Smooth muscle cell (in vitro differentiated cells): ENCODE measurements at regions not wholly inside any gene's neighbourhood (a gene's known extent, or its start where the extent isn't known, plus 50 kb on each side); places are given as distances from the start of the nearest gene placed in this dataset.

Source experiments
- DNase-seq: peaks from one replicate; lab custom pipeline; 2025; ENCODE audit not compliant: unreplicated experiment; lab: John Stamatoyannopoulos, UW
- H2AFZ ChIP-seq: fragments of 200-600 bp; sonication (generic); 2 replicates; pipeline ENCODE4 v1.6.0; 2016; ENCODE audit warnings: antibody characterized with exemption, low read depth, mild to moderate bottlenecking
- H3F3A ChIP-seq: fragments of 200-600 bp; sonication (generic); 2 replicates; pipeline ENCODE4 v1.6.0; 2017; ENCODE audit warnings: antibody characterized with exemption, low read depth
- H3K27ac ChIP-seq: fragments of 200-600 bp; sonication (generic); 2 replicates; pipeline ENCODE4 v1.5.1; 2016; ENCODE audit warnings: low read depth, mild to moderate bottlenecking
- H3K27me3 ChIP-seq: fragments of 200-600 bp; sonication (generic); 2 replicates; pipeline ENCODE4 v1.6.1; 2016; ENCODE audit warnings: low read depth, mild to moderate bottlenecking
- H3K36me3 ChIP-seq: fragments of 200-600 bp; sonication (generic); 2 replicates; pipeline ENCODE4 v1.5.1; 2016; ENCODE audit warnings: low read depth
- H3K4me1 ChIP-seq: fragments of 200-600 bp; sonication (generic); 2 replicates; pipeline ENCODE4 v1.5.1; 2016; ENCODE audit warnings: low read depth
- H3K4me2 ChIP-seq: fragments of 200-600 bp; sonication (generic); 2 replicates; pipeline ENCODE4 v1.6.0; 2016; ENCODE audit warnings: mild to moderate bottlenecking
- H3K4me3 ChIP-seq: fragments of 200-600 bp; sonication (generic); 2 replicates; pipeline ENCODE4 v1.5.1; 2016; ENCODE audit warnings: mild to moderate bottlenecking
- H3K79me2 ChIP-seq: fragments of 200-600 bp; sonication (generic); 2 replicates; pipeline ENCODE4 v1.6.0; 2016; ENCODE audit warnings: low read depth, mild to moderate bottlenecking
- H3K9ac ChIP-seq: fragments of 200-600 bp; sonication (generic); 2 replicates; pipeline ENCODE4 v1.6.0; 2016; ENCODE audit warnings: low read depth
- H3K9me3 ChIP-seq: fragments of 200-600 bp; sonication (generic); replicated peaks from 2 replicates; pipeline ENCODE4 v1.5.1; 2016; ENCODE audit warnings: low read depth
- H4K20me1 ChIP-seq: fragments of 200-600 bp; sonication (generic); 2 replicates; pipeline ENCODE4 v1.6.0; 2016; ENCODE audit warnings: low read depth
- WGBS: methylation state at CpG from one replicate; pipeline ENCODE4 v1.1.7; 2016; ENCODE audit warnings: low lambda C conversion rate; 5-methylcytosine and 5-hydroxymethylcytosine counted together
- TF ChIP-seq, protein P1 (sequence below): fragments of 200-600 bp; sonication (generic); IDR thresholded peaks from 2 replicates; pipeline ENCODE4 v1.5.1; 2017; ENCODE audit warnings: borderline replicate concordance, mild to moderate bottlenecking, antibody characterized with exemption; ENCODE audit not compliant: insufficient read depth, poor library complexity, severe bottlenecking

DNA sequence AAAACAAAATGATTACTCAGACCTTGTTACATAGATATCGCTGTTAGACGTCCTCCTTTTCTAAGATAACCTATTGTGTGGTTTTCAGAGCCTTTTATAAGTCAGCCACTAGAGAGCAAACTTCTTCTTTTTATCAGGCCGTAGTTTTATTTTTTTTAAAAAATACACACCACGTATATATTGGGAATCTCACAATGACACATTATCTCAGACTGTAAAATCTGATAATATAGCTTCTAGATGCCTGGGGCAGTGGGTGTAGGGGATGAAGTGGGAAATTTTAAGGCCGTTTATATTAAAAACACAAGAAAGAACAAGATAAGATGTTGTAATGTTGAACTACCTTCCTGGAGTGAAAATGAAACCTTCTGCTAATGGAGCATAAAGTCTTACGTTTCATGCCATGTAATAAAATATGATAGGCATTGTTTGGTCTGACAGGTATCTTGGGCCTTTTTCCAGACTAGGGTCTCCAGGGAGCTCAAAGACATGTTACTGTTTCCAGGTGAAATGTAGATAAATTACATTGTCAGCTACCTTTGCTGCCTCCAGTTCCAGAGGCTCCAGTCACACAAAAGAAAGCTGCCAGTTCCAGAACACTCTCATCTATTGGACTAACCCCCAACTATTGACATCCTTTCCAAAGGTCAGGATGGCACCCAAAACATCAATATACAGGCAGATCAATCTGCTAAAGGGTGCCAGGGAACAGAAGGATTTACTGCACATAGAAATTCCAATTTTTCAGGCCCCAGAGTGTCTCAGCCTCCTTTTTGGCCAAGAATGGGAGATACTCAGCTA lies 130.2 kb upstream of the AKIRIN2 start:
- H3F3A ChIP-seq: no peaks in the 10 kb centered on the region
- H3K9me3 ChIP-seq: no peaks in the 10 kb centered on the region
- peak overlapping the region; percentile 49 for H3K4me3 ChIP-seq
- TF ChIP-seq, protein P1, sequence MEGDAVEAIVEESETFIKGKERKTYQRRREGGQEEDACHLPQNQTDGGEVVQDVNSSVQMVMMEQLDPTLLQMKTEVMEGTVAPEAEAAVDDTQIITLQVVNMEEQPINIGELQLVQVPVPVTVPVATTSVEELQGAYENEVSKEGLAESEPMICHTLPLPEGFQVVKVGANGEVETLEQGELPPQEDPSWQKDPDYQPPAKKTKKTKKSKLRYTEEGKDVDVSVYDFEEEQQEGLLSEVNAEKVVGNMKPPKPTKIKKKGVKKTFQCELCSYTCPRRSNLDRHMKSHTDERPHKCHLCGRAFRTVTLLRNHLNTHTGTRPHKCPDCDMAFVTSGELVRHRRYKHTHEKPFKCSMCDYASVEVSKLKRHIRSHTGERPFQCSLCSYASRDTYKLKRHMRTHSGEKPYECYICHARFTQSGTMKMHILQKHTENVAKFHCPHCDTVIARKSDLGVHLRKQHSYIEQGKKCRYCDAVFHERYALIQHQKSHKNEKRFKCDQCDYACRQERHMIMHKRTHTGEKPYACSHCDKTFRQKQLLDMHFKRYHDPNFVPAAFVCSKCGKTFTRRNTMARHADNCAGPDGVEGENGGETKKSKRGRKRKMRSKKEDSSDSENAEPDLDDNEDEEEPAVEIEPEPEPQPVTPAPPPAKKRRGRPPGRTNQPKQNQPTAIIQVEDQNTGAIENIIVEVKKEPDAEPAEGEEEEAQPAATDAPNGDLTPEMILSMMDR: peak; percentile 26
- H3K4me2 ChIP-seq: peak overlapping the region; percentile 87
- H4K20me1 ChIP-seq: no peaks in the 10 kb centered on the region
- DNase-seq: no peak
- no peaks in the 10 kb centered on the region for H3K27me3 ChIP-seq
- peak overlapping the region; percentile 94 for H2AFZ ChIP-seq
- peak overlapping the region; percentile 62 for H3K9ac ChIP-seq
- 42% methylated on average over 6 of the region's 6 CpGs for WGBS
- no peak overlapping the region for H3K27ac ChIP-seq
- no peaks in the 10 kb centered on the region for H3K4me1 ChIP-seq
- no peaks in the 10 kb centered on the region for H3K79me2 ChIP-seq
- H3K36me3 ChIP-seq: no peaks in the 10 kb centered on the region

DNA sequence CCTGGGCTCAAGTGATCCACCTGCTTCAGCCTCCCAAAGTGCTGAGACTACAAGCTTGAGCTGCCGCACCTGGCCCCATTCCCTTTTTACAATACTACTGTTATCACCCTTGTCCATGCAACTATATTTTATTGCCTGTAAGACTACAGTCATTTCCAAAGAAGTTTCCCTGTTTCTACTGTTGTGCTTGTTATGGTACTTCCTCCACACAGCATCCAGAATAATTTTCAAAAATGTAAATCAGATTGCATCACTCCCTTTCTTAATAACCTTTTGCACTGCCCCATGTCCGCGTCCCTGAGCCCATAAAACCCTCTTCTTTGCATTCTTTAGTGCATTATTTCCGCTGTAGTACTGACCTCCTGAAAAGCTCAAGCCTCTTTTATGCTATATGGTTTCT lies 128.9 kb upstream of the AKIRIN2 start:
- no peak overlapping the region for H2AFZ ChIP-seq
- no peaks in the 10 kb centered on the region for H3K4me1 ChIP-seq
- DNase-seq: no peak
- H3F3A ChIP-seq: no peaks in the 10 kb centered on the region
- H3K27me3 ChIP-seq: no peaks in the 10 kb centered on the region
- 83% methylated on average over 4 of the region's 4 CpGs for WGBS
- H3K9ac ChIP-seq: no peak overlapping the region
- TF ChIP-seq, protein P1: no peak
- no peaks in the 10 kb centered on the region for H4K20me1 ChIP-seq
- H3K9me3 ChIP-seq: no peaks in the 10 kb centered on the region
- no peak overlapping the region for H3K27ac ChIP-seq
- H3K79me2 ChIP-seq: no peaks in the 10 kb centered on the region
- H3K4me2 ChIP-seq: no peak overlapping the region
- no peaks in the 10 kb centered on the region for H3K36me3 ChIP-seq
- no peak overlapping the region for H3K4me3 ChIP-seq

- no peaks in the 10 kb centered on the region for H3K4me1 ChIP-seq
- no peak for DNase-seq
- no peak overlapping the region for H3K4me2 ChIP-seq
- H3K36me3 ChIP-seq: no peaks in the 10 kb centered on the region
- H3K27me3 ChIP-seq: no peaks in the 10 kb centered on the region
- no peaks in the 10 kb centered on the region for H3F3A ChIP-seq
- no peak overlapping the region for H2AFZ ChIP-seq
- TF ChIP-seq, protein P1: no peak
- H3K9me3 ChIP-seq: no peaks in the 10 kb centered on the region
- no peak overlapping the region for H3K27ac ChIP-seq
- H3K9ac ChIP-seq: no peak overlapping the region
- no peak overlapping the region for H3K4me3 ChIP-seq
- no peaks in the 10 kb centered on the region for H3K79me2 ChIP-seq
- no peaks in the 10 kb centered on the region for H4K20me1 ChIP-seq
These were observed 127.6 kb upstream of the AKIRIN2 start for GRCh38 chr6:87829622-87830121.

DNA sequence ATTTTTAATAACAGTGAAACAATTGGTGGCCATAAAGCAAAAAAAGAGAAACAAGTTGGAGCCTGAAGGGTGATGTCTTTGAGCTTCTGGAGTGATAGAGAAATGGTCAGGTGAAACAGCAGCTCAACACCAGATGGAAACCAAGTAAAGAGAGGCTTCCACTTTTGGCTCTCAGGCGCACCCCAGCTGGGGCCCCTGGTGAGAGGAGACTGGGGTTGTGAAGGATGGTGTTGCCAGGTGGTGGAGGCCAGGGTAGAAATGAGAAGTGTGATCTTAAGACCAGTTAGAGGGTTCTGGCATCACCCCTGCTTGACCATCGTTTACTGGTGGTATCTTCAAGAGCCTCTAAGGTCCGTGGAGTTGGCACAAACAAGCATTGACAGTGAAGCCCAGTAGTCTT lies 126.0 kb upstream of the AKIRIN2 start:
- Histone ChIP-seq H4K20me1 (no peaks in the 10 kb centered on the region), H3K27ac (no peak overlapping the region), H2AFZ (no peak overlapping the region), H3K79me2 (no peaks in the 10 kb centered on the region), H3K9ac (no peak overlapping the region), H3K27me3 (no peaks in the 10 kb centered on the region), H3K4me1 (no peaks in the 10 kb centered on the region), H3K9me3 (no peaks in the 10 kb centered on the region), H3K4me3 (no peak overlapping the region), H3K4me2 (no peak overlapping the region), H3K36me3 (no peaks in the 10 kb centered on the region), H3F3A (no peaks in the 10 kb centered on the region)
- WGBS: 92% methylated on average over 3 of the region's 3 CpGs
- TF ChIP-seq, protein P1: no peak
- DNase-seq: no peak
